Prostate gland (tissue), 2 donors: ENCODE measurements at regions not wholly inside any gene's neighbourhood (a gene's known extent, or its start where the extent isn't known, plus 50 kb on each side); places are given as distances from the start of the nearest gene placed in this dataset.

Source experiments
- DNase-seq: peaks from one replicate; pipeline ENCODE4 v3.0.0-alpha.2; 2019; ENCODE audit warnings: low spot score
- H3K27ac ChIP-seq, 2 donors: fragments of 200-600 bp; sonication (generic); 2 replicates each; pipeline ENCODE4 v1.5.1; 2017 to 2019
- H3K27me3 ChIP-seq: fragments of 200-600 bp; sonication (generic); replicated peaks from 2 replicates; pipeline ENCODE4 v1.5.1; 2019; ENCODE audit not compliant: insufficient read depth
- H3K36me3 ChIP-seq, 2 donors: fragments of 200-600 bp; sonication (generic); 1 replicate in 1 of 2; 2 replicates in 1 of 2; pipeline versions ENCODE4 v1.5.1 to v1.8.1; 2017 to 2019
- H3K4me1 ChIP-seq: fragments of 200-600 bp; sonication (generic); replicated peaks from 2 replicates; pipeline ENCODE4 v1.5.1; 2019
- H3K4me3 ChIP-seq, 2 donors: fragments of 200-600 bp; sonication (generic); 2 replicates each; pipeline ENCODE4 v1.5.1; 2017 to 2019
- H3K9me3 ChIP-seq: fragments of 200-600 bp; sonication (generic); 2 replicates; pipeline ENCODE4 v1.5.1; 2017
- CTCF ChIP-seq, 4 experiments: fragments of 200-600 bp in 2 of 4; fragments of 450-650 bp in 2 of 4; sonication (generic) in 2 of 4; IDR thresholded peaks; 1 replicate in 3 of 4; 2 replicates in 1 of 4; pipeline ENCODE4 v1.5.1; 2016 to 2019; ENCODE audit warnings: antibody characterized with exemption in 4 of 4, mild to moderate bottlenecking in 2 of 4, moderate library complexity in 2 of 4
- POLR2A ChIP-seq: fragments of 450-650 bp; IDR thresholded peaks from one replicate; pipeline ENCODE4 v1.6.1; 2016; ENCODE audit warnings: antibody characterized with exemption, mild to moderate bottlenecking
- POLR2AphosphoS5 ChIP-seq: sonication (generic); formaldehyde crosslinking; IDR thresholded peaks from one replicate; pipeline ENCODE4 v1.6.1; 2017; ENCODE audit warnings: antibody characterized with exemption
- WGBS: methylation state at CpG from one replicate; pipeline ENCODE4 v1.1.5; 2018; 5-methylcytosine and 5-hydroxymethylcytosine counted together
- intact Hi-C: fragments of 100-400 bp; cut with DNase I; formaldehyde crosslinking; loops from one replicate; pipeline ENCODE4 v1.14.2; 2022

- Histone ChIP-seq H3K4me3 (no peak overlapping the region), H3K4me1 (peaks cover 5% of the 10 kb centered on the region), H3K27ac (no peak overlapping the region), H3K9me3 (no peaks in the 10 kb centered on the region), H3K27me3 (no peaks in the 10 kb centered on the region), H3K36me3 (no peaks in the 10 kb centered on the region)
- TF ChIP-seq CTCF (IDR thresholded peaks at IDR 0.05) (no peak), POLR2A (no peak), POLR2AphosphoS5 (no peak)
- intact Hi-C loops: loop anchor here (2.0 to 10.0 kb wide), 2 partner anchors 201 to 531 kb away; no protein-coding TSS in a partner anchor
- DNase-seq: no peak
- WGBS: 76% methylated on average over 2 of the region's 2 CpGs
These were observed 132.3 kb upstream of the CDK1 start for GRCh38 chr10:60645980-60646379.

GRCh38 chr10:60644436-60645130 is 133.7 kb upstream of the CDK1 start:
- TF ChIP-seq CTCF (IDR thresholded peaks at IDR 0.05): no peak
- TF ChIP-seq POLR2A: no peak
- no peak for TF ChIP-seq POLR2AphosphoS5
- no peak overlapping the region for H3K27ac ChIP-seq
- DNase-seq: no peak
- peaks cover 1% of the 10 kb centered on the region for H3K4me1 ChIP-seq
- H3K36me3 ChIP-seq: no peaks in the 10 kb centered on the region
- H3K4me3 ChIP-seq: no peak overlapping the region
- WGBS: 51% methylated on average over 4 of the region's 4 CpGs
- intact Hi-C loops: loop anchor here (10.0 kb wide), 1 partner anchor 530 kb away; no protein-coding TSS in a partner anchor
- no peaks in the 10 kb centered on the region for H3K9me3 ChIP-seq
- H3K27me3 ChIP-seq: no peaks in the 10 kb centered on the region

DNA sequence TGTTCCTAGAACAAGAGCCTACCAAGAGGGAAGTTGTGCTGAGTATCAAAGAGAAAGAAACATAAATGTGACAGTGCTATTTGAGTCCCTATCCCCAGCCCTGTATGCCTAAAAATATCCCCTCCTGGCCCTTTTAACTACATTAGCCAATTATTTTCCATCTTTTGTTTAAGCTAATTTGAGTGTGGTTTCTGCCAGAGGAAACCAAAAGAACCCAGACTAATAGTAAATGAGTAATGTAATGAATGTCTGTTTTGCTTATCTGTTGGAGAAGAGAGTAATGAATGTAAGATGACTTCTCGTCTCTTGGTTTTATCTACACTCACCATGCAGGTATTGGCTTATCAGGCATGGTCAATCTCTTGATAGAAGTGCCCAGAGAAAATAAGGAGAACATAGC is 134.4 kb upstream of the CDK1 start:
- Histone ChIP-seq H3K27ac (no peak overlapping the region), H3K27me3 (no peaks in the 10 kb centered on the region), H3K36me3 (no peaks in the 10 kb centered on the region), H3K4me3 (no peak overlapping the region), H3K4me1 (no peaks in the 10 kb centered on the region), H3K9me3 (no peaks in the 10 kb centered on the region)
- DNase-seq: no peak
- 87% methylated on average over 1 of the region's 1 CpG for WGBS
- intact Hi-C loops: loop anchor here (10.0 kb wide), 1 partner anchor 529 kb away; no protein-coding TSS in a partner anchor
- TF ChIP-seq CTCF (IDR thresholded peaks at IDR 0.05) (no peak), POLR2A (no peak), POLR2AphosphoS5 (no peak)

DNA sequence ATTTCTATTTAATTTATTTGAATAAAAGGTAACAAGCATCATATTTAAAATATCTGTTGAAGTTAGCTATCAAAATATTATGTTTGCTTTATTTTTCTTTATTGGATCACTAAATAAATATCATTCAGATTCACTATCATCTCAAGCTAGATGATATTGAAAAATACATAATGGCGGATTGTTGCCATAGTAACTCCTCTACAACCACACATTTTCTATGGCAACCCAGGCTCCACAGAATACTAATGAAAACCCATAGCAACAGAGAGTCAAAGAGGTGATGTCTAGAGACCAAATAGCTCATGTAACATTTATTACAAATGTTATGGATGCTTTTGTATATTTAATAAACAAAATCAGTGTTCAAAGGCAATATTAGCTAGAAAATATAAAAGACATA is 148.9 kb upstream of the CDK1 start:
- Histone ChIP-seq H3K9me3 (no peaks in the 10 kb centered on the region), H3K27me3 (no peaks in the 10 kb centered on the region), H3K27ac (no peak overlapping the region), H3K4me1 (no peaks in the 10 kb centered on the region), H3K36me3 (no peaks in the 10 kb centered on the region), H3K4me3 (no peak overlapping the region)
- 95% methylated on average over 1 of the region's 1 CpG for WGBS
- intact Hi-C loops: no loop called here
- TF ChIP-seq POLR2A: no peak
- TF ChIP-seq CTCF (IDR thresholded peaks at IDR 0.05): no peak
- TF ChIP-seq POLR2AphosphoS5: no peak
- DNase-seq: no peak
